Esophagus squamous epithelium (tissue), 4 donors: ENCODE measurements at regions not wholly inside any gene's neighbourhood (a gene's known extent, or its start where the extent isn't known, plus 50 kb on each side); places are given as distances from the start of the nearest gene placed in this dataset.

Experiments
- CTCF ChIP-seq, 6 experiments: fragments of 450-650 bp in 4 of 6; fragments of 200-600 bp in 2 of 6; sonication (generic) in 2 of 6; IDR thresholded peaks; one replicate each; pipeline ENCODE4 v1.5.1; 2016 to 2019; ENCODE audit warnings: antibody characterized with exemption in 6 of 6, mild to moderate bottlenecking in 4 of 6, moderate library complexity in 4 of 6
- POLR2A ChIP-seq, 4 donors: fragments of 450-650 bp; IDR thresholded peaks; one replicate each; pipeline ENCODE4 v1.6.1; 2017; ENCODE audit warnings: antibody characterized with exemption in 4 of 4, mild to moderate bottlenecking in 4 of 4, moderate library complexity in 3 of 4

- no peak for TF ChIP-seq CTCF (IDR thresholded peaks at IDR 0.05)
- TF ChIP-seq POLR2A (IDR thresholded peaks at IDR 0.05): no peak
These were observed 159.5 kb upstream of the OLIG3 start for GRCh38 chr6:137653706-137654059.
